H9 (cell line): ENCODE measurements at regions not wholly inside any gene's neighbourhood (a gene's known extent, or its start where the extent isn't known, plus 50 kb on each side); places are given as distances from the start of the nearest gene placed in this dataset.

Source experiments
- DNase-seq: peaks from one replicate; pipeline ENCODE4 v3.0.0-alpha.2; 2017
- H2AFZ ChIP-seq: one replicate; pipeline ENCODE4 v1.6.1; 2013; ENCODE audit warnings: mild to moderate bottlenecking, low read length, control low read depth, moderate library complexity
- H2AK5ac ChIP-seq: 2 replicates; pipeline ENCODE4 v1.6.1; 2013; ENCODE audit warnings: low read length, control low read depth, mixed read lengths; ENCODE audit not compliant: insufficient read length
- H2BK120ac ChIP-seq: one replicate; pipeline ENCODE4 v1.6.1; 2013; ENCODE audit warnings: low read depth, mild to moderate bottlenecking, low read length, control low read depth, inconsistent platforms; ENCODE audit not compliant: poor library complexity, severe bottlenecking
- H2BK12ac ChIP-seq: 2 replicates; pipeline ENCODE4 v1.6.1; 2013; ENCODE audit warnings: low read length, control low read depth, mixed read lengths, low read depth; ENCODE audit not compliant: insufficient read length
- H2BK15ac ChIP-seq: 2 replicates; pipeline ENCODE4 v1.6.1; 2013; ENCODE audit warnings: low read depth, low read length, control low read depth
- H2BK20ac ChIP-seq: one replicate; pipeline ENCODE4 v1.6.1; 2013; ENCODE audit warnings: low read depth, mild to moderate bottlenecking, low read length, control low read depth, inconsistent platforms; ENCODE audit not compliant: poor library complexity, severe bottlenecking
- H2BK5ac ChIP-seq: 2 replicates; pipeline ENCODE4 v1.6.1; 2013; ENCODE audit warnings: low read length, control low read depth, mixed read lengths; ENCODE audit not compliant: insufficient read length
- H3K14ac ChIP-seq: 2 replicates; pipeline ENCODE4 v1.6.1; 2013; ENCODE audit warnings: low read length, control low read depth; ENCODE audit not compliant: insufficient read depth
- H3K18ac ChIP-seq: 2 replicates; pipeline ENCODE4 v1.6.1; 2013; ENCODE audit warnings: low read depth, mild to moderate bottlenecking, mixed read lengths, low read length, control low read depth; ENCODE audit not compliant: insufficient read length
- H3K23ac ChIP-seq: 2 replicates; pipeline ENCODE4 v1.6.1; 2013; ENCODE audit warnings: low read length, control low read depth, mixed read lengths, low read depth; ENCODE audit not compliant: insufficient read length
- H3K23me2 ChIP-seq: 2 replicates; pipeline ENCODE4 v1.6.1; 2013; ENCODE audit warnings: low read depth, mild to moderate bottlenecking, mixed read lengths, low read length, control low read depth; ENCODE audit not compliant: insufficient read length, poor library complexity, severe bottlenecking
- H3K27ac ChIP-seq: 2 replicates; pipeline ENCODE4 v1.5.1; 2013; ENCODE audit warnings: low read length, control low read depth, mixed read lengths, low read depth; ENCODE audit not compliant: insufficient read length
- H3K27me3 ChIP-seq: 2 replicates; pipeline ENCODE4 v1.6.1; 2013; ENCODE audit warnings: low read length, control low read depth, inconsistent platforms; ENCODE audit not compliant: insufficient read depth
- H3K4ac ChIP-seq: 2 replicates; pipeline ENCODE4 v1.6.1; 2013; ENCODE audit warnings: low read depth, mild to moderate bottlenecking, control low read depth, inconsistent platforms, low read length, moderate library complexity
- H3K4me1 ChIP-seq: 2 replicates; pipeline ENCODE4 v1.6.1; 2013; ENCODE audit warnings: low read length, control low read depth, inconsistent platforms; ENCODE audit not compliant: insufficient read depth
- H3K4me2 ChIP-seq: 2 replicates; pipeline ENCODE4 v1.6.1; 2013; ENCODE audit warnings: low read length, control low read depth, mixed read lengths; ENCODE audit not compliant: insufficient read length, insufficient read depth
- H3K56ac ChIP-seq: 2 replicates; pipeline ENCODE4 v1.6.1; 2013; ENCODE audit warnings: low read depth, mild to moderate bottlenecking, mixed read lengths, low read length, control low read depth; ENCODE audit not compliant: insufficient read length
- H3K79me1 ChIP-seq: 2 replicates; pipeline ENCODE4 v1.6.1; 2013; ENCODE audit warnings: low read depth, mild to moderate bottlenecking, moderate library complexity, low read length, control low read depth, inconsistent platforms; ENCODE audit not compliant: insufficient read depth, poor library complexity, severe bottlenecking
- H3K79me2 ChIP-seq: 2 replicates; pipeline ENCODE4 v1.6.1; 2013; ENCODE audit warnings: low read length, control low read depth, inconsistent platforms; ENCODE audit not compliant: insufficient read depth
- H3K9ac ChIP-seq: 2 replicates; pipeline ENCODE4 v1.6.1; 2013; ENCODE audit warnings: low read length, control low read depth, mixed read lengths; ENCODE audit not compliant: insufficient read length; ENCODE audit errors: extremely low read depth
- H3K9me3 ChIP-seq: one replicate; pipeline ENCODE4 v1.6.1; 2013; ENCODE audit warnings: low read depth, low read length, inconsistent platforms; ENCODE audit not compliant: control insufficient read depth
- H3T11ph ChIP-seq: one replicate; pipeline ENCODE4 v1.6.1; 2013; ENCODE audit warnings: mild to moderate bottlenecking, low read length, control low read depth, inconsistent platforms
- H4K20me1 ChIP-seq: one replicate; pipeline ENCODE4 v1.6.1; 2013; ENCODE audit not compliant: control insufficient read depth, insufficient read length, insufficient read depth
- H4K5ac ChIP-seq: 2 replicates; pipeline ENCODE4 v1.6.1; 2013; ENCODE audit warnings: low read depth, mild to moderate bottlenecking, mixed read lengths, low read length, control low read depth; ENCODE audit not compliant: insufficient read length
- H4K8ac ChIP-seq: replicated peaks from 2 replicates; pipeline ENCODE4 v1.6.1; 2013; ENCODE audit warnings: low read length, control low read depth, mixed read lengths, low read depth; ENCODE audit not compliant: insufficient read length
- H4K91ac ChIP-seq: 2 replicates; pipeline ENCODE4 v1.6.1; 2013; ENCODE audit warnings: low read depth, mild to moderate bottlenecking, moderate library complexity, mixed read lengths, low read length, control low read depth; ENCODE audit not compliant: insufficient read length
- H3K27ac Mint-ChIP-seq, 3 experiments: 2 replicates in 2 of 3; 3 replicates in 1 of 3; pipeline ENCODE4 v1.8.0; 2020 to 2021; ENCODE audit warnings: mixed read lengths in 3 of 3, mild to moderate bottlenecking in 1 of 3, moderate library complexity in 1 of 3
- H3K27me3 Mint-ChIP-seq: 2 replicates; pipeline ENCODE4 v1.8.0; 2021; ENCODE audit warnings: low read depth, mild to moderate bottlenecking, moderate library complexity, mixed read lengths
- H3K36me3 Mint-ChIP-seq, 3 experiments: 2 replicates in 2 of 3; 3 replicates in 1 of 3; pipeline ENCODE4 v1.8.0; 2020 to 2021; ENCODE audit warnings: low read depth in 3 of 3, mixed read lengths in 3 of 3; ENCODE audit not compliant: insufficient read depth in 1 of 3
- H3K4me1 Mint-ChIP-seq, 2 experiments: 2 replicates each; pipeline ENCODE4 v1.8.0; 2020; ENCODE audit warnings: mixed read lengths in 2 of 2
- H3K4me3 Mint-ChIP-seq, 2 experiments: 2 replicates in 1 of 2; 3 replicates in 1 of 2; pipeline ENCODE4 v1.8.0; 2020 to 2021; ENCODE audit warnings: mild to moderate bottlenecking in 2 of 2, mixed read lengths in 2 of 2, moderate library complexity in 1 of 2
- H3K9me3 Mint-ChIP-seq, 2 experiments: 2 replicates in 1 of 2; 3 replicates in 1 of 2; pipeline ENCODE4 v1.8.0; 2020; ENCODE audit warnings: mild to moderate bottlenecking in 2 of 2, mixed read lengths in 2 of 2, moderate library complexity in 1 of 2
- WGBS: extraction: QIAGEN DNeasy Blood & Tissue Kit; methylation state at CpG from one replicate; pipeline ENCODE4 v1.1.7; 2013; ENCODE audit warnings: missing lambda C conversion rate, low lambda C conversion rate, mixed read lengths; ENCODE audit not compliant: insufficient read length; ENCODE audit errors: extremely low coverage; 5-methylcytosine and 5-hydroxymethylcytosine counted together
- TF ChIP-seq, protein P1 (sequence below): fragments of 200-600 bp; sonication (generic); conservative IDR thresholded peaks from 3 replicates; pipeline ENCODE4 v1.8.0; 2021; ENCODE audit warnings: antibody characterized with exemption, mild to moderate bottlenecking

DNA sequence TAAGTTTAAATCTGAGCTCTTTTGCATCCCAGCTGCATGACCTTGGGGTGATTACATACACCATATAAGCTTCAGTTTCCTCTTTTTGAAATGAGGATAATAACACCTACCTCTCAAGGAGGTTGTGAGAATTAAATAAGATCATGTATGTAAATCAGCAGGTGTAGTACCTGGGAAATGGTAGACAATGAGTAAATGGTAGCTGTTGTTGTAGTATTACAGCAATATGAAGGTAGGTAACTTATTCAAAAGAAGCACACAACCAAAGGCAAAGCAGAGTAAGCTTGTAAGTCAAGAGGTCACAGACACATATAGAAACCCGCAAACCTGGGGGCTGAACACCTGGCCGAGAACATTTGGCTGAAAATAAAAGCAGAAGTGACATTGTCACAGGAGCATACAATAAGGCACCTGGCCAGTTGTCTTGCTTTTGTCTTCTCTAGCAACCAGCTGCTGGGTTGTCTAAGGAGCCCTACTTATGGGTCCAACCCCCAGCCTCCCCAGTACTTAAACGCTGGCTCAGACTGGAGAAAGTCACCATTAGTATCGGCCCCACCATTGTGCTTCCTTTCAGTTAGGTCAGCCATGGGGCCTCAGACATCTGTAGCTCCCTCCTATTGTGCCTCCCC is 203.6 kb upstream of the MKLN1 start:
- H3K36me3 Mint-ChIP-seq: peaks cover 10 to 16% (median 11%) of the 10 kb centered on the region in 3 experiments
- no peak overlapping the region for H4K91ac ChIP-seq
- H3K4me3 Mint-ChIP-seq: no peak overlapping the region
- H3K9me3 Mint-ChIP-seq: peaks cover 16% of the 10 kb centered on the region in 2 experiments
- no peaks in the 10 kb centered on the region for H4K20me1 ChIP-seq
- TF ChIP-seq, protein P1, sequence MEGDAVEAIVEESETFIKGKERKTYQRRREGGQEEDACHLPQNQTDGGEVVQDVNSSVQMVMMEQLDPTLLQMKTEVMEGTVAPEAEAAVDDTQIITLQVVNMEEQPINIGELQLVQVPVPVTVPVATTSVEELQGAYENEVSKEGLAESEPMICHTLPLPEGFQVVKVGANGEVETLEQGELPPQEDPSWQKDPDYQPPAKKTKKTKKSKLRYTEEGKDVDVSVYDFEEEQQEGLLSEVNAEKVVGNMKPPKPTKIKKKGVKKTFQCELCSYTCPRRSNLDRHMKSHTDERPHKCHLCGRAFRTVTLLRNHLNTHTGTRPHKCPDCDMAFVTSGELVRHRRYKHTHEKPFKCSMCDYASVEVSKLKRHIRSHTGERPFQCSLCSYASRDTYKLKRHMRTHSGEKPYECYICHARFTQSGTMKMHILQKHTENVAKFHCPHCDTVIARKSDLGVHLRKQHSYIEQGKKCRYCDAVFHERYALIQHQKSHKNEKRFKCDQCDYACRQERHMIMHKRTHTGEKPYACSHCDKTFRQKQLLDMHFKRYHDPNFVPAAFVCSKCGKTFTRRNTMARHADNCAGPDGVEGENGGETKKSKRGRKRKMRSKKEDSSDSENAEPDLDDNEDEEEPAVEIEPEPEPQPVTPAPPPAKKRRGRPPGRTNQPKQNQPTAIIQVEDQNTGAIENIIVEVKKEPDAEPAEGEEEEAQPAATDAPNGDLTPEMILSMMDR: no peak
- H3K23me2 ChIP-seq: no peaks in the 10 kb centered on the region
- H3K56ac ChIP-seq: no peak overlapping the region
- H2BK15ac ChIP-seq: no peak overlapping the region
- no peaks in the 10 kb centered on the region for H3K4me1 ChIP-seq
- no peak overlapping the region; the same call in 1 of the 2 replicates for H3K14ac ChIP-seq
- no peak overlapping the region for H3K4ac ChIP-seq
- H3T11ph ChIP-seq: no peak overlapping the region
- no peak overlapping the region for H2AK5ac ChIP-seq
- H3K27me3 ChIP-seq: no peaks in the 10 kb centered on the region
- no peak overlapping the region for H2BK12ac ChIP-seq
- DNase-seq: no peak
- H2BK120ac ChIP-seq: no peak overlapping the region
- H3K18ac ChIP-seq: no peak overlapping the region
- H3K9me3 ChIP-seq: peaks cover 7% of the 10 kb centered on the region
- H2BK20ac ChIP-seq: no peak overlapping the region
- no peaks in the 10 kb centered on the region for H3K79me1 ChIP-seq
- no peak overlapping the region for H2AFZ ChIP-seq
- WGBS: no CpG with 5 or more reads among the region's 4 CpGs
- no peak overlapping the region for H3K27ac Mint-ChIP-seq
- H3K27me3 Mint-ChIP-seq: peaks cover 6% of the 10 kb centered on the region
- no peak overlapping the region for H3K27ac ChIP-seq
- no peak overlapping the region for H2BK5ac ChIP-seq
- no peak overlapping the region for H4K8ac ChIP-seq
- no peak overlapping the region for H3K23ac ChIP-seq
- no peak overlapping the region for H3K9ac ChIP-seq
- peaks cover 3 to 4% of the 10 kb centered on the region in 2 experiments for H3K4me1 Mint-ChIP-seq
- H3K4me2 ChIP-seq: no peak overlapping the region
- no peak overlapping the region for H4K5ac ChIP-seq
- no peaks in the 10 kb centered on the region for H3K79me2 ChIP-seq
